ENCODE measurements at regions not wholly inside any gene's neighbourhood (a gene's known extent, or its start where the extent isn't known, plus 50 kb on each side); places are given as distances from the start of the nearest gene placed in this dataset.

GRCh38 chr11:10379426-10379825 is 74.6 kb downstream of the ADM start:
- Mint-ChIP-seq H3K36me3 (ENCODE audit: low read depth) (no peaks in the 10 kb centered on the region), H3K27ac (no peak overlapping the region), H3K4me1 (no peaks in the 10 kb centered on the region), H3K9me3 (no peaks in the 10 kb centered on the region), H3K27me3 (peaks cover 7% of the 10 kb centered on the region), H3K4me3 (no peak overlapping the region)
- intact Hi-C loops (cut with micrococcal nuclease): no loop called here
- no peak for DNase-seq

GRCh38 chr11:10379871-10380568 is 75.0 kb upstream of the AMPD3 start:
- H3K4me1 Mint-ChIP-seq: no peaks in the 10 kb centered on the region
- H3K27ac Mint-ChIP-seq: no peak overlapping the region
- peaks cover 7% of the 10 kb centered on the region for H3K27me3 Mint-ChIP-seq
- H3K4me3 Mint-ChIP-seq: no peak overlapping the region
- intact Hi-C loops (cut with micrococcal nuclease): no loop called here
- no peaks in the 10 kb centered on the region for H3K36me3 Mint-ChIP-seq (ENCODE audit: low read depth)
- no peak for DNase-seq
- H3K9me3 Mint-ChIP-seq: no peaks in the 10 kb centered on the region

- DNase-seq: no peak
- Mint-ChIP-seq H3K9me3 (no peaks in the 10 kb centered on the region), H3K4me1 (no peaks in the 10 kb centered on the region), H3K27me3 (peaks cover 7% of the 10 kb centered on the region), H3K36me3 (ENCODE audit: low read depth) (no peaks in the 10 kb centered on the region), H3K27ac (no peak overlapping the region), H3K4me3 (no peak overlapping the region)
- intact Hi-C loops (cut with micrococcal nuclease): no loop called here
Observed at GRCh38 chr11:10380921-10381320, 74.1 kb upstream of the AMPD3 start.

- Mint-ChIP-seq H3K4me1 (no peaks in the 10 kb centered on the region), H3K36me3 (ENCODE audit: low read depth) (no peaks in the 10 kb centered on the region), H3K9me3 (no peaks in the 10 kb centered on the region), H3K4me3 (no peak overlapping the region), H3K27ac (no peak overlapping the region), H3K27me3 (peaks cover 7% of the 10 kb centered on the region)
- DNase-seq: no peak
- intact Hi-C loops (cut with micrococcal nuclease): no loop called here
Observed at GRCh38 chr11:10381736-10382135, 73.3 kb upstream of the AMPD3 start.

- H3K4me3 Mint-ChIP-seq: no peak overlapping the region
- peaks cover 7% of the 10 kb centered on the region for H3K27me3 Mint-ChIP-seq
- H3K9me3 Mint-ChIP-seq: no peaks in the 10 kb centered on the region
- no peaks in the 10 kb centered on the region for H3K36me3 Mint-ChIP-seq (ENCODE audit: low read depth)
- no peak for DNase-seq
- intact Hi-C loops (cut with micrococcal nuclease): no loop called here
- H3K27ac Mint-ChIP-seq: no peak overlapping the region
- H3K4me1 Mint-ChIP-seq: no peaks in the 10 kb centered on the region
Observed at GRCh38 chr11:10382518-10382917, 72.5 kb upstream of the AMPD3 start.

- H3K36me3 Mint-ChIP-seq (ENCODE audit: low read depth): no peaks in the 10 kb centered on the region
- peaks cover under 1% of the 10 kb centered on the region for H3K4me1 Mint-ChIP-seq
- intact Hi-C loops (cut with micrococcal nuclease): no loop called here
- H3K27me3 Mint-ChIP-seq: peaks cover 13% of the 10 kb centered on the region
- DNase-seq: no peak
- no peak overlapping the region for H3K4me3 Mint-ChIP-seq
- H3K27ac Mint-ChIP-seq: no peak overlapping the region
- no peaks in the 10 kb centered on the region for H3K9me3 Mint-ChIP-seq
Observed at GRCh38 chr11:10385696-10386095, 69.4 kb upstream of the AMPD3 start.

- H3K4me1 Mint-ChIP-seq: peaks cover 2% of the 10 kb centered on the region
- H3K36me3 Mint-ChIP-seq (ENCODE audit: low read depth): no peaks in the 10 kb centered on the region
- H3K9me3 Mint-ChIP-seq: no peaks in the 10 kb centered on the region
Observed at GRCh38 chr11:10386361-10386760, 68.7 kb upstream of the AMPD3 start.

GRCh38 chr11:10386861-10387205 is 68.2 kb upstream of the AMPD3 start:
- no peak for DNase-seq
- Mint-ChIP-seq H3K36me3 (ENCODE audit: low read depth) (no peaks in the 10 kb centered on the region), H3K27me3 (peaks cover 14% of the 10 kb centered on the region), H3K4me1 (peaks cover 2% of the 10 kb centered on the region), H3K27ac (no peak overlapping the region), H3K9me3 (no peaks in the 10 kb centered on the region), H3K4me3 (no peak overlapping the region)
- intact Hi-C loops (cut with micrococcal nuclease): no loop called here

More at GRCh38 chr11:10386361-10386760, 68.7 kb upstream of the AMPD3 start:
- intact Hi-C loops (cut with micrococcal nuclease): no loop called here
- H3K27me3 Mint-ChIP-seq: peaks cover 17% of the 10 kb centered on the region
- H3K4me3 Mint-ChIP-seq: no peak overlapping the region
- DNase-seq: no peak
- no peak overlapping the region for H3K27ac Mint-ChIP-seq

- Mint-ChIP-seq H3K36me3 (ENCODE audit: low read depth) (no peaks in the 10 kb centered on the region), H3K9me3 (no peaks in the 10 kb centered on the region)
- intact Hi-C loops (cut with micrococcal nuclease): no loop called here
Observed at GRCh38 chr11:10387206-10388083, 67.6 kb upstream of the AMPD3 start.

GRCh38 chr11:10388101-10388500 is 67.0 kb upstream of the AMPD3 start:
- Mint-ChIP-seq H3K27ac (no peak overlapping the region), H3K9me3 (no peaks in the 10 kb centered on the region), H3K4me3 (no peak overlapping the region), H3K27me3 (peaks cover 19% of the 10 kb centered on the region), H3K4me1 (peaks cover 2% of the 10 kb centered on the region), H3K36me3 (ENCODE audit: low read depth) (no peaks in the 10 kb centered on the region)
- intact Hi-C loops (cut with micrococcal nuclease): no loop called here
- DNase-seq: no peak

More at GRCh38 chr11:10387206-10388083, 67.6 kb upstream of the AMPD3 start:
- no peak for DNase-seq
- Mint-ChIP-seq H3K4me1 (peaks cover 2% of the 10 kb centered on the region), H3K27ac (no peak overlapping the region), H3K27me3 (peaks cover 16% of the 10 kb centered on the region), H3K4me3 (no peak overlapping the region)

- Mint-ChIP-seq H3K27ac (no peak overlapping the region), H3K27me3 (peaks cover 22% of the 10 kb centered on the region), H3K4me1 (peaks cover 2% of the 10 kb centered on the region), H3K9me3 (no peaks in the 10 kb centered on the region), H3K4me3 (no peak overlapping the region), H3K36me3 (ENCODE audit: low read depth) (no peaks in the 10 kb centered on the region)
- no peak for DNase-seq
- intact Hi-C loops (cut with micrococcal nuclease): no loop called here
Observed at GRCh38 chr11:10388574-10388973, 66.5 kb upstream of the AMPD3 start.

GRCh38 chr11:10390375-10390774 is 64.7 kb upstream of the AMPD3 start:
- no peak overlapping the region for H3K4me3 Mint-ChIP-seq

GRCh38 chr11:10392095-10393079 is 62.7 kb upstream of the AMPD3 start:
- Mint-ChIP-seq H3K36me3 (ENCODE audit: low read depth) (no peaks in the 10 kb centered on the region), H3K9me3 (no peaks in the 10 kb centered on the region), H3K27me3 (peaks cover 28% of the 10 kb centered on the region), H3K27ac (no peak overlapping the region), H3K4me1 (peaks cover 2% of the 10 kb centered on the region), H3K4me3 (no peak overlapping the region)
- no peak for DNase-seq
- intact Hi-C loops (cut with micrococcal nuclease): no loop called here

More at GRCh38 chr11:10390375-10390774, 64.7 kb upstream of the AMPD3 start:
- intact Hi-C loops (cut with micrococcal nuclease): no loop called here
- Mint-ChIP-seq H3K27me3 (peaks cover 26% of the 10 kb centered on the region), H3K9me3 (no peaks in the 10 kb centered on the region), H3K27ac (no peak overlapping the region), H3K4me1 (peaks cover 2% of the 10 kb centered on the region), H3K36me3 (ENCODE audit: low read depth) (no peaks in the 10 kb centered on the region)
- no peak for DNase-seq
